NCI-H345 treated with DMSO at 0.1 percent for 48 hours (cell line): ENCODE measurements at regions not wholly inside any gene's neighbourhood (a gene's known extent, or its start where the extent isn't known, plus 50 kb on each side); places are given as distances from the start of the nearest gene placed in this dataset.

Source experiments
- DNase-seq: peaks from one replicate; lab custom pipeline; 2025; ENCODE audit not compliant: unreplicated experiment; lab: John Stamatoyannopoulos, UW

GRCh38 chr4:179509489-179509888, 2067.3 kb upstream of the AGA start:
- DNase-seq = no peak

GRCh38 chr4:179521952-179522351, 2079.7 kb upstream of the AGA start:
- DNase-seq = no peak

GRCh38 chr4:179530958-179531357, 2088.7 kb upstream of the AGA start:
- DNase-seq = no peak

GRCh38 chr4:179536694-179537093, 2094.5 kb upstream of the AGA start:
- DNase-seq = no peak

GRCh38 chr4:179539641-179540040, 2097.4 kb upstream of the AGA start:
- DNase-seq = no peak

- no peak for DNase-seq
Measured at GRCh38 chr4:179543771-179544170, 2101.5 kb upstream of the AGA start.

GRCh38 chr4:179544496-179544895, 2102.3 kb upstream of the AGA start:
- DNase-seq = no peak

GRCh38 chr4:179552131-179552530, 2109.9 kb upstream of the AGA start:
- DNase-seq = no peak

- DNase-seq = no peak
Measured at GRCh38 chr4:179563741-179564140, 2121.5 kb upstream of the AGA start.

- no peak for DNase-seq
Measured at GRCh38 chr4:179569549-179569948, 2127.3 kb upstream of the AGA start.

- DNase-seq = no peak
Measured at GRCh38 chr4:179582164-179582905, 2140.1 kb upstream of the AGA start.

GRCh38 chr4:179583221-179583620, 2141.0 kb upstream of the AGA start:
- DNase-seq = no peak

GRCh38 chr4:179584101-179584500, 2141.9 kb upstream of the AGA start:
- no peak for DNase-seq

GRCh38 chr4:179585761-179586160, 2143.5 kb upstream of the AGA start:
- no peak for DNase-seq

GRCh38 chr4:179586460-179586859, 2144.2 kb upstream of the AGA start:
- DNase-seq = no peak

GRCh38 chr4:179595671-179596410, 2153.6 kb upstream of the AGA start:
- no peak for DNase-seq

- DNase-seq = no peak
Measured at GRCh38 chr4:179596621-179597020, 2154.4 kb upstream of the AGA start.

- no peak for DNase-seq
Measured at GRCh38 chr4:179597301-179597700, 2155.1 kb upstream of the AGA start.

GRCh38 chr4:179601671-179602070, 2159.4 kb upstream of the AGA start:
- DNase-seq = no peak

- DNase-seq = no peak
Measured at GRCh38 chr4:179605196-179605595, 2163.0 kb upstream of the AGA start.

- DNase-seq = no peak
Measured at GRCh38 chr4:179607003-179607402, 2164.8 kb upstream of the AGA start.

- DNase-seq = no peak
Measured at GRCh38 chr4:179615704-179616103, 2173.5 kb upstream of the AGA start.

GRCh38 chr4:179618966-179619365, 2176.7 kb upstream of the AGA start:
- no peak for DNase-seq
